SK-N-MC (cell line): ENCODE measurements at regions not wholly inside any gene's neighbourhood (a gene's known extent, or its start where the extent isn't known, plus 50 kb on each side); places are given as distances from the start of the nearest gene placed in this dataset.

Experiments
- EZH2 ChIP-seq: fragments of 200-600 bp; sonication (generic); IDR thresholded peaks from one replicate; pipeline ENCODE4 v1.6.1; 2017; ENCODE audit warnings: antibody characterized with exemption
- POLR2AphosphoS5 ChIP-seq: IDR thresholded peaks from 2 replicates; pipeline ENCODE4 v1.6.1; 2012; ENCODE audit warnings: mild to moderate bottlenecking, low read depth, low read length, borderline replicate concordance

DNA sequence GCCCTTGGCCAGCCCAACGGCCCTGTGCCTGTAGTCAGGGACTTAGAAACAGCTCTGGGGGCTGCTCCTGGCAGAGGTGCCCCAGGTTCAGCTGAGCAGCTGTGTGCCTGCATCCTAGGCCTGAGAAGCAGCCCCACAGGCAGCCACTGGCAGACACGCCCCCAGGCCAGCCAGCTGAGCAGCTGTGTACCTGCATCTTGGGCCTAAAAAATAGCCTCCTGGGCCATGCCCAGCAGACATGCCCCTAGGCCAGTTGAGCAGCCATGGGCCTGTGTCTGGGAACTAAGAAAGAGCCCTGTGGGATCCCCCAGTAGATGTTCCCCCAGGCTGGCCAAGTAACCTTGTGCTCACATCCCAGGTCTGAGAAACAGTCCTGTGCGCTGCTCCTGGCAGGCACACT lies 64.0 kb downstream of the TBR1 start:
- no peak for TF ChIP-seq POLR2AphosphoS5
- TF ChIP-seq EZH2 = no peak
